HG03175 (cell line): ENCODE measurements at regions not wholly inside any gene's neighbourhood (a gene's known extent, or its start where the extent isn't known, plus 50 kb on each side); places are given as distances from the start of the nearest gene placed in this dataset.
"Not testable (repeated sequence)": the region's sequence is repeated elsewhere in the genome, so short reads cannot be mapped to it uniquely, and the experiment has no call there.

Source experiments
- ATAC-seq: cut with Tn5 transposase; IDR thresholded peaks from one replicate; pipeline ENCODE4 v1.9.1; 2021; ENCODE audit warnings: mild to moderate bottlenecking, moderate library complexity; ENCODE audit not compliant: unreplicated experiment

DNA sequence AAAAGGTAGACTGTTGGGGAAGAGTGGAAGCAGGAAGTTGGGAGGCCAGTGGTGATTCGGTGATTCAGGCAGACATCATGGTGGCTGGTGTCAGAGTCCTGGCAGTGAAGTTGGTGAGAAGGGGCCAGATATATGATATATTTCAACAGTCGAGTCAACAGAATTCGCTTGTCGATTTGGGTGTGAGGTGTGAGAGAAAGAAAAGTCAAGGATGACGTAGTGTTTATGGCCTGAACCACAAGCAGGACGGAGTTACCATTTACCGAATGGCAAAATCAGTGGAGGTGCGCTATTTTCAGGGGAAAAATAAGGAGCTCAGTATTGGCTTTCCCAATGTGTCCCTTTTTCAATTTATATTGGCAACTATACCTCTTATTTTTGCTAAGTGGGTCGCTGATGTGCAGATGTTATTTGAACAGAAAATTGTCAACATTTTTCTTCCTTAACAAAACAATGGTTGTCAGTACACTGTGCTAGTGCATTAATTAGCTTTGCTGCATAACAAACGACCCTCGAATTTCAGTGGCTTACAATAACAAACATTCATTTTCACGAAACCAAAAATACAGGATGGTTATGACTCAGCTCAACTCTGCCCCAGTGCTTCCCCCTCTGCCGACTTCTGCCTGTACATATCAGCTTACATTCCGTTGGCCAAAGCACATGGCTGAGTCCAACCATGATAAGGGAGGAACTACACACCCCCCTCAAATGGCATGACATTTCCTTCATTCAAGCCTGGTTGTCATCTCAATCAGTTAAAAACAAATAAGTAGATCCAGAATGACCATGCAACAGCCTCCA, 255.0 kb upstream of the ZFP64 start:
- ATAC-seq: no peak

GRCh38 chr20:52444455-52444854, 252.9 kb upstream of the ZFP64 start:
- ATAC-seq: no peak

DNA sequence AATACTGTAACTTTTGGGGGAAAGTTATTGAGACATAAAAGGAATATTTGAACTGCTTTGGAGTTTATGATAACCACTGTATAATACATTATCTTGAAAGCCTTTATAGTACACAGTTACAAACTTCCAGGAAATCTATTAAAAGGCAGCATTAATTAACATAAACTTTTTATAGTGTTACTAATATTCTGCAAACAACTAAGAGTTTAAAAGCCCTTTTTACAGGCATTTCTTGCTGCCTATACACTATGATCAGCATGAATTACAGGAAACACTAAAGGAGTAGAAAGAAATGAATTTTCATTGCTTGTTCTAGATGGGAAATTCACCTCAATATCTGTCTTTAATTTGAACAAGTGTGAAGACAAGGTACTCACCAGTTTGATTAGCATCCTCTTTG, 252.3 kb upstream of the ZFP64 start:
- ATAC-seq: no peak

- no peak for ATAC-seq
These were observed 250.1 kb upstream of the ZFP64 start for GRCh38 chr20:52441710-52442109.

DNA sequence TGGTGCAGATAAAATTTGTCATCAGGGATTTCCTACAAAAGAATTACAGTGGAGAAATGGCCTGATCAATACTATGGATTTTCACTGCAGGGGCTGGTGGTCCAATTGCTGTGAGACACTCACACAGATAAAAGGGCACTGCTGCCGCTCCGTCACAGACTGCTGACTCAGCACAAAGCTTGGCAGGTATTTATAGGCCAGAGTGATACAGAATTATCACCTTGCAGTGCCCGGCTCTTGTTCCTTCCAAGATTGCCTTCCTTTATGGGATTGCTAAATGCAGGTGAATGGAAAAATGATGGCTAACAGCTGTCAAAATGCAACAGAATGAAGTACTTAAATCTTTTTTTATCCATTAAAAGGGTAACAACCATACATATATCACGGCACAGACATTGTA, 247.8 kb upstream of the ZFP64 start:
- ATAC-seq: no peak

- no peak for ATAC-seq
These were observed 246.9 kb upstream of the ZFP64 start for GRCh38 chr20:52438326-52438963.

DNA sequence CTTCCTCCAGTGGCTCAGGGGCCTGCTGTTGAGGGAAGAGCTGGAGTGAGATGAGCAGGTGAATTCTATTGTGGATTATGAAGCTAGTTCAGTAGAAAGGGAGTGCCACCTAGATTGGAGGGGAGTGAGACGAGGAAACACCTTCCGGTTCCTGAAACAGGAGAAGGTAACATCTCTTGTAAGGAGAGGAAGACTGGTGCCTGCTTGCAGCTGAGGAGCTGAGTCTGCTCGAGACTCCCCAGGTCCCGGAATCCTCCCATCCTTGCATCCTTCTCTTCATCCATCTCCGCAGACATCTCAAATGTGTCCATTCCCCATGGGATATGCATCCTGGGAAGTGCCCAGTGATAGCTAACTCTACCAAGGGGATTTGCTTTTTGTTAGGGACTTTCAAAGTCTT, 242.9 kb upstream of the ZFP64 start:
- ATAC-seq: no peak

DNA sequence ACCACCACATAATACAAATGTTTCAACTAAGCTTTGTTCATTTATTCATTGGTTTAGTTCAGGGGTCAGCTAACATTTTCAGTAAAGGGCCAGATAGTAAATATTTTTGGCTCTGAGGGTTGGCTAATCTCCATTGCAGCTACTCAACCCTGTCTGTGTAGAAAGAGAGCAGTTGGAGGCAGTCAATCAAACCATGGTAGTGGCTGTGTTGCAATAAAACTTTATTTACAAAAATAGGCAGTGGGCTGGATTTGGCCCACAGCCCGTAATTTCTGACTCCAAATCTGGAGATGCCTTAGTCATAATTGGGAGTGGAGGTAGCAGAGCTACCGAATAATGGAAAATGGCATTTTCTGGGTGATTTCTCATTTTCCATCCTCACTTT, 242.5 kb upstream of the ZFP64 start:
- no peak for ATAC-seq

GRCh38 chr20:52433326-52434040, 241.9 kb upstream of the ZFP64 start:
- no peak for ATAC-seq

DNA sequence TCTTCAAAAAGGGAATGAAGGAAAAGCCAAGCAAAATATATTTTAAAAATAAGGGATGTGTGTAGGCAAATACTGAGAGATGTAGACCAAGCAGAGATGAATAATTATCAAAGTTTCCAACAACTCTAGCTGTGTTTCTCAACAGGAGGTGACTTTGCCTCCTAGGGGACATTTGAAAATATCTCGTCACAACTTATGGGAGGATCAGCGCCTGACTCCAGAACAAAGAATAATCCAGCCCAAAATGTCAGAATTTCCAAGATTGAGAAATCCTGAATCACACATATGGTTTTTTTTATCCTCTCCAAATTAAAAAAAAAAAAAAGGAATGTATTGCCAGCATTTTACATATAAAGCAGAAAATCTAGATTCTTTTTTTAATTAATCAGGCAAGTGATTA, 241.2 kb upstream of the ZFP64 start:
- ATAC-seq: no peak

DNA sequence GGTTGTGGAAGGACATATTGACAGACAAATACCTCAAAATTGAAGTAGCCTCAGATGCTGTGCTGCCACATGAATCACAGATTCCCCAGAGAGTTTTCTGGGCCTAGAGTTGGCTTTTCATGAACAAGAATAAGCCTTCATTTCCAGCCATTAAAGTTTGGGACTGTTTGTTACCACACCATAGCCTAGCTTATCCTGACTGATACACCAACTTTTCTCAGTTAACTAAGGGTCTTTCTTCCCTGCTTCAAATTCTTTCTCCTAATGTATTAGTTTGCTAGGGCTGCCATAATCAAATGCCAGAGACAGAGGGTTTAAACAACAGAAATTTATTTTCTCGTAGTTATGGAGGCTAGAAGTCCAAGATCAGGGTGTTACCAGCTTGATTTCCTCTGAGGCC, 237.4 kb upstream of the ZFP64 start:
- ATAC-seq: no peak

GRCh38 chr20:52427960-52428359, 236.4 kb upstream of the ZFP64 start:
- ATAC-seq: no peak

DNA sequence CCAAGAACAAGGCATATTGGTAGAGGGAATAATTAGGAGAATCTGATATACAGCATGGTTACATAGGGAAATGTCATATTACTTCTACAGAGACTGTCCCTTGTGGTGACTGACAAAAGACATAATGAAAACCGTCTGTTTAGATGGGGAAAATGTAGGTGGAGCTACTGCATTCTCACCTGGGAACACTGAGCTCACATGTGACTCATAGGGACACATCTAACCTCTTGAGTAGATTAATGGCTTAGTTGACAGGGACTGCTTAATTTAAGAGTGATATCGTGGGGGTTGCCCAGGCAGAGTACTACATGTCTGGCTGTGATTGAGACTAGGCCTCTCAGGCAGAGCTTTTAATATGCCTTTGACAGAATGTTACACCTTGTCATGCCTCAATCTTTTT, 235.3 kb upstream of the ZFP64 start:
- ATAC-seq: no peak

DNA sequence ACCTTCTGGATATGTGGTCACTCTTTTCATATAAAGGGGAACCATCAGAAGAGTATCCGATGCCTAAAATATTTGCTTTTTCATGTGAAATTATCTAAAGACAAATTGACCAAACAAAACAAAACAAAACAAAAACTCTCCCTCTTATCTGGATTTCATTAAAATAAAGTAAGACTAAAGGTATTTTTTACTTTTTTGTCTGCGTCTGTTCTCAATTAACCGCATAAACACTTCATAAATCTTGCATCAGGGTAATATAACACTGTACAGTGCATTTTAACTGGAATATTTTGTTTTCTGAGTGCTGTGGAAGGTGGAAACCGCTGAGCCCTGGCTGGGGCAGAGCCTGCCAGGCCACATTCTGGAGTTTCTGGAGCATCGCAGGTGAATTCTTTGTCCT, 234.1 kb upstream of the ZFP64 start:
- no peak for ATAC-seq

- ATAC-seq: no peak
These were observed 233.7 kb upstream of the ZFP64 start for GRCh38 chr20:52425253-52425652.

DNA sequence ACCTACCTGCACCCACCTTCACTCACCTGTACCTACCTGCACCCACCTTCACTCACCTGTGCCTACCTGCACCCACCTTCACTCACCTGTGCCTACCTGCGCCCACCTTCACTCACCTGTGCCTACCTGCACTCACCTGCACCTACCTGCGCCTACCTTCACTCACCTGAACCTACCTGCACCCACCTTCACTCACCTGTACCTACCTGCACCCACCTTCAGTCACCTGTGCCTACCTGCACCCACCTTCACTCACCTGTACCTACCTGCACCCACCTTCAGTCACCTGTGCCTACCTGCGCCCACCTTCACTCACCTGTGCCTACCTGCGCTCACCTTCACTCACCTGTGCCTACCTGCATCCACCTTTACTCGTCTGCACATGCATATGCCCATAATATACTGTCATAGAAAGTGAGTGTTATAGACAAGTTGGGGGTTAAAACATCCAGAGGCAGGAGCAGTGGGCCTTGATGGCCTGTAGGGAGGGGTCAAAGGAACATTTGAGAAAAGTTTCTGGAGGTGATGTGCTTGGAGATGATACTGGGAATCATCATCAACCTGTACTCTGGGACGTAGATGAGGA, 232.9 kb upstream of the ZFP64 start:
- not testable (repeated sequence) for ATAC-seq

- not testable (repeated sequence) for ATAC-seq
These were observed 232.1 kb upstream of the ZFP64 start for GRCh38 chr20:52423536-52424140.

DNA sequence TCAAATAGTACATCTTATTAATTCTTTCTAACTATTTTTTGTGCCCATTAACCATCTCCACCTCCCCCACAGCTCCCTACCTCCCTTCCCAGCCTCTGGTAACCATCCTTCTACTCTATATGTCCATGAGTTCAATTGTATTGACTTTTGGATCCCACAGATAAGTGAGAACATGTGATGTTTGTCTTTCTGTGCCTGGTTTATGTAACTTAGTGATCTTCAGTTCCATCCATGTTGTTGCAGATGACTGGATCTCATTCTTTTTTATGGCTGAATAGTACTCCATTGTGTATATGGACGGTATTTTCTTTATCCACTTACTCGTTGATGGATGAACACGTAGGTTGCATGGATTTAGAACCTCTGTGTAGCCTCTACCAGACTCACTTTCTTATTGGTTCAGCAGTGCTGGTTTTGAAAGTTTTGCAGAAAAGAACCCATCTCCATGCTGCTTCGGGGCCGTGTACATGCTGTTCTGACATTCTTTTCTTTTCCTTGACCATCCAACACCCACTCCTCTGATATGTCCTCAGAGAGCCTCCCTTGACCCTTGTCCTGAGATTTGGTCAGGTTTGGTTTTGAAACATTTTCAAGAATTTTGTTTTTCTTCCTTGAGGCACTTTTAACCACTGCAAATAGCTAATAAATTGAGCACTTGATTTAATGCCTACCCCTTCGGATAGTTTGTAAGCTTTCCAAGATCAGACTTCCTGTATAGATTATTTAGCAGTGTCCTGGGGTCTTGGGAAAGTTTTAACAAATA, 231.2 kb upstream of the ZFP64 start:
- no peak for ATAC-seq

GRCh38 chr20:52420805-52421204, 229.2 kb upstream of the ZFP64 start:
- ATAC-seq: no peak

GRCh38 chr20:52419205-52419604, 227.6 kb upstream of the ZFP64 start:
- ATAC-seq: no peak

GRCh38 chr20:52416953-52417352, 225.4 kb upstream of the ZFP64 start:
- ATAC-seq: no peak
